H1 (cell line): ENCODE measurements at regions not wholly inside any gene's neighbourhood (a gene's known extent, or its start where the extent isn't known, plus 50 kb on each side); places are given as distances from the start of the nearest gene placed in this dataset.

Experiments used
- CTCF ChIA-PET: fragments of 300-600 bp; sonication (Branson Sonifier 250); formaldehyde crosslinking; loops from one replicate; lab custom pipeline; 2021; ENCODE audit not compliant: partially characterized antibody; lab: Charles Lee
- POLR2A ChIA-PET: fragments of 300-600 bp; sonication (Branson Sonifier 250); formaldehyde crosslinking; loops from one replicate; lab custom pipeline; 2021; ENCODE audit warnings: inconsistent platforms; ENCODE audit not compliant: partially characterized antibody; lab: Charles Lee
- DNase-seq, 2 experiments: peaks; one replicate each; pipeline versions ENCODE4 v3.0.0 to v3.0.0-alpha.2; 2010 to 2022; ENCODE audit warnings: low spot score in 2 of 2, low read depth in 1 of 2, mixed read lengths in 1 of 2
- FAIRE-seq: peaks from 2 replicates; lab custom pipeline; 2011; peaks lifted over from hg19 to GRCh38; lab: Jason Lieb, UNC
- H2AFZ ChIP-seq: 2 replicates; pipeline ENCODE4 v1.8.1; 2012; ENCODE audit warnings: low read length, inconsistent platforms
- H2AK5ac ChIP-seq: 2 replicates; pipeline ENCODE4 v1.6.1; 2013; ENCODE audit warnings: low read depth, low read length
- H2BK120ac ChIP-seq: replicated peaks from 2 replicates; pipeline ENCODE3; 2013; ENCODE audit warnings: low read depth, low read length, inconsistent platforms
- H2BK12ac ChIP-seq: 2 replicates; pipeline ENCODE4 v1.6.1; 2013; ENCODE audit warnings: low read depth, low read length
- H2BK15ac ChIP-seq: 2 replicates; pipeline ENCODE4 v1.6.1; 2013; ENCODE audit warnings: low read length
- H2BK20ac ChIP-seq: 2 replicates; pipeline ENCODE4 v1.6.1; 2013; ENCODE audit warnings: low read length
- H2BK5ac ChIP-seq: 2 replicates; pipeline ENCODE4 v1.6.1; 2013; ENCODE audit warnings: low read depth, low read length
- H3K14ac ChIP-seq: 2 replicates; pipeline ENCODE4 v1.6.1; 2013; ENCODE audit warnings: inconsistent platforms; ENCODE audit not compliant: insufficient read length
- H3K18ac ChIP-seq: 2 replicates; pipeline ENCODE4 v1.6.1; 2013; ENCODE audit warnings: low read length; ENCODE audit errors: extremely low read depth
- H3K23ac ChIP-seq: 2 replicates; pipeline ENCODE4 v1.6.1; 2013; ENCODE audit warnings: inconsistent platforms; ENCODE audit not compliant: insufficient read length
- H3K23me2 ChIP-seq: 2 replicates; pipeline ENCODE4 v1.6.1; 2013; ENCODE audit warnings: low read depth, low read length
- H3K27ac ChIP-seq: 2 replicates; pipeline ENCODE4 v1.6.1; 2011; ENCODE audit warnings: low read depth, low read length, inconsistent platforms
- H3K27me3 ChIP-seq, 4 experiments: replicated peaks in 1 of 4; 1 replicate in 1 of 4; 2 replicates in 3 of 4; pipeline versions ENCODE4 v1.6.1 to v1.8.1; 2011 to 2013; ENCODE audit warnings: low read length in 3 of 4, mild to moderate bottlenecking in 3 of 4, inconsistent platforms in 2 of 4, mixed read lengths in 2 of 4, moderate library complexity in 1 of 4; ENCODE audit not compliant: control insufficient read depth in 3 of 4, insufficient read depth in 3 of 4; ENCODE audit errors: extremely low read depth in 1 of 4
- H3K36me3 ChIP-seq, 4 experiments: 2 replicates each; pipeline versions ENCODE4 v1.6.1 to v1.8.1; 2011 to 2013; ENCODE audit warnings: mild to moderate bottlenecking in 4 of 4, low read length in 3 of 4, moderate library complexity in 2 of 4, control low read depth in 1 of 4, inconsistent platforms in 1 of 4; ENCODE audit not compliant: insufficient read depth in 4 of 4, control insufficient read depth in 2 of 4
- H3K4ac ChIP-seq: replicated peaks from 2 replicates; pipeline ENCODE3; 2013; ENCODE audit warnings: low read length, low read depth, mixed read lengths, inconsistent platforms; ENCODE audit not compliant: insufficient read length
- H3K4me1 ChIP-seq, 4 experiments: replicated peaks in 1 of 4; 1 replicate in 1 of 4; 2 replicates in 3 of 4; pipeline versions ENCODE4 v1.6.1 to v1.8.1; 2011 to 2013; ENCODE audit warnings: low read length in 3 of 4, inconsistent platforms in 2 of 4, mixed read lengths in 1 of 4; ENCODE audit not compliant: insufficient read depth in 4 of 4, control insufficient read depth in 3 of 4
- H3K4me2 ChIP-seq, 2 experiments: 2 replicates each; pipeline versions ENCODE4 v1.6.1 to v1.8.1; 2011 to 2013; ENCODE audit warnings: low read depth in 2 of 2, low read length in 2 of 2, control low read depth in 1 of 2, inconsistent platforms in 1 of 2, mild to moderate bottlenecking in 1 of 2; ENCODE audit not compliant: insufficient read depth in 1 of 2
- H3K4me3 ChIP-seq, 4 experiments: fragments of 200-600, 300-600 bp in 1 of 4; sonication (generic), shearing (Covaris generic), sonication (Bioruptor Twin) in 1 of 4; 2 replicates each; pipeline versions ENCODE4 v1.5.1 to v1.8.1; 2011 to 2016; ENCODE audit warnings: low read length in 4 of 4, low read depth in 3 of 4, control low read depth in 2 of 4, inconsistent platforms in 2 of 4, mild to moderate bottlenecking in 2 of 4, mixed read lengths in 1 of 4, moderate library complexity in 1 of 4; ENCODE audit not compliant: insufficient read depth in 2 of 4; ENCODE audit errors: extremely low read depth in 1 of 4
- H3K56ac ChIP-seq: replicated peaks from 2 replicates; pipeline ENCODE3; 2013; ENCODE audit warnings: low read depth, mild to moderate bottlenecking, mixed read lengths, low read length, inconsistent platforms; ENCODE audit not compliant: insufficient read length
- H3K79me1 ChIP-seq: 2 replicates; pipeline ENCODE4 v1.6.1; 2013; ENCODE audit warnings: low read depth, low read length, control low read depth
- H3K79me2 ChIP-seq, 2 experiments: 2 replicates each; pipeline versions ENCODE4 v1.6.1 to v1.8.1; 2012 to 2013; ENCODE audit warnings: low read length in 2 of 2, mild to moderate bottlenecking in 2 of 2, inconsistent platforms in 1 of 2; ENCODE audit not compliant: insufficient read depth in 2 of 2, control insufficient read depth in 1 of 2
- H3K9ac ChIP-seq, 4 experiments: replicated peaks in 1 of 4; 1 replicate in 1 of 4; 2 replicates in 3 of 4; pipeline versions ENCODE4 v1.6.1 to v1.8.1; 2011 to 2013; ENCODE audit warnings: low read depth in 3 of 4, low read length in 3 of 4, control low read depth in 2 of 4, mild to moderate bottlenecking in 2 of 4, moderate library complexity in 2 of 4, inconsistent platforms in 1 of 4; ENCODE audit errors: extremely low read depth in 1 of 4
- H3K9me3 ChIP-seq, 2 experiments: 2 replicates each; pipeline versions ENCODE4 v1.6.1 to v1.8.1; 2012 to 2013; ENCODE audit warnings: mild to moderate bottlenecking in 2 of 2, moderate library complexity in 2 of 2, control low read depth in 1 of 2, inconsistent platforms in 1 of 2, low read depth in 1 of 2, low read length in 1 of 2, mixed read lengths in 1 of 2; ENCODE audit not compliant: insufficient read depth in 2 of 2
- H4K20me1 ChIP-seq, 2 experiments: replicated peaks in 1 of 2; 2 replicates each; pipeline versions ENCODE3 to v1.8.1; 2011 to 2013; ENCODE audit warnings: inconsistent platforms in 2 of 2, low read length in 2 of 2, mild to moderate bottlenecking in 1 of 2; ENCODE audit not compliant: insufficient read depth in 2 of 2, control insufficient read depth in 1 of 2
- H4K5ac ChIP-seq: 2 replicates; pipeline ENCODE4 v1.6.1; 2013; ENCODE audit warnings: low read length, low read depth, mixed read lengths, inconsistent platforms; ENCODE audit not compliant: insufficient read length
- H4K8ac ChIP-seq: 2 replicates; pipeline ENCODE4 v1.8.0; 2013; ENCODE audit warnings: mild to moderate bottlenecking, moderate library complexity, low read length, inconsistent platforms; ENCODE audit not compliant: insufficient read depth; ENCODE audit errors: extremely low read depth
- H4K91ac ChIP-seq: replicated peaks from 2 replicates; pipeline ENCODE3; 2013; ENCODE audit warnings: low read length, mixed read lengths, inconsistent platforms; ENCODE audit not compliant: insufficient read length
- ASH2L ChIP-seq: fragments of 200-600, 300-600 bp; sonication (generic); IDR thresholded peaks from one replicate; pipeline ENCODE4 v1.7.1; 2017; ENCODE audit warnings: low read length
- ATF2 ChIP-seq: IDR thresholded peaks from 2 replicates; pipeline ENCODE4 v1.6.1; 2012; ENCODE audit warnings: low read length, inconsistent platforms
- BACH1 ChIP-seq: IDR thresholded peaks from 2 replicates; pipeline ENCODE4 v1.6.1; 2012; ENCODE audit warnings: low read length, improper control_type of control experiment
- CBX5 ChIP-seq: fragments of 300-800, 300-1000 bp; sonication (generic); IDR thresholded peaks from 2 replicates; pipeline ENCODE4 v1.7.1; 2016; ENCODE audit warnings: antibody characterized with exemption, low read length, low read depth
- CREB1 ChIP-seq: IDR thresholded peaks from 2 replicates; pipeline ENCODE4 v1.6.1; 2012; ENCODE audit warnings: inconsistent platforms
- JUND ChIP-seq: IDR thresholded peaks from 2 replicates; pipeline ENCODE4 v1.6.1; 2011; ENCODE audit warnings: mild to moderate bottlenecking, improper control_type of control experiment, low read length
- KDM5A ChIP-seq: fragments of 200-600 bp; IDR thresholded peaks from 2 replicates; pipeline ENCODE4 v1.7.1; 2012; ENCODE audit warnings: mild to moderate bottlenecking, low read length, inconsistent platforms, mixed read lengths
- MAFK ChIP-seq: IDR thresholded peaks from 2 replicates; pipeline ENCODE4 v1.6.1; 2012; ENCODE audit warnings: low read depth, mild to moderate bottlenecking, improper control_type of control experiment, low read length
- NRF1 ChIP-seq: IDR thresholded peaks from 2 replicates; pipeline ENCODE4 v1.6.1; 2011; ENCODE audit warnings: mild to moderate bottlenecking, low read depth, low read length, improper control_type of control experiment
- RFX5 ChIP-seq: IDR thresholded peaks from 2 replicates; pipeline ENCODE4 v1.6.1; 2011; ENCODE audit warnings: low read depth, low read length, improper control_type of control experiment, borderline replicate concordance
- RNF2 ChIP-seq: fragments of 200-900, 300-1000 bp; sonication (generic); IDR thresholded peaks from 2 replicates; pipeline ENCODE4 v1.7.1; 2016; ENCODE audit warnings: borderline replicate concordance, low read depth, mild to moderate bottlenecking, antibody characterized with exemption, low read length; ENCODE audit not compliant: poor library complexity, severe bottlenecking; ENCODE audit errors: missing control alignments
- SAP30 ChIP-seq: fragments of 300-600 bp; sonication (generic); IDR thresholded peaks from 2 replicates; pipeline ENCODE4 v1.7.1; 2012; ENCODE audit warnings: low read length, moderate library complexity, mild to moderate bottlenecking, inconsistent platforms; ENCODE audit not compliant: insufficient read depth, insufficient replicate concordance
- SIRT6 ChIP-seq: IDR thresholded peaks from one replicate; pipeline ENCODE4 v1.7.1; 2012; ENCODE audit warnings: low read length, inconsistent platforms
- SP2 ChIP-seq: IDR thresholded peaks from 2 replicates; pipeline ENCODE4 v1.6.1; 2012; ENCODE audit warnings: mild to moderate bottlenecking, low read length, inconsistent platforms
- SP4 ChIP-seq: IDR thresholded peaks from 2 replicates; pipeline ENCODE4 v1.6.1; 2012; ENCODE audit warnings: low read length, inconsistent platforms
- TCF12 ChIP-seq: IDR thresholded peaks from 2 replicates; pipeline ENCODE4 v1.6.1; 2011; ENCODE audit warnings: low read depth, mild to moderate bottlenecking, low read length

GRCh38 chr7:35399216-35399615, 145.3 kb upstream of the TBX20 start:
- H4K20me1 ChIP-seq: no peaks in the 10 kb centered on the region
- no peaks in the 10 kb centered on the region for H3K36me3 ChIP-seq
- no peak overlapping the region for H4K5ac ChIP-seq
- H2BK12ac ChIP-seq: no peak overlapping the region
- CTCF ChIA-PET: no interaction called here
- H3K79me2 ChIP-seq: no peaks in the 10 kb centered on the region
- no peak overlapping the region for H3K56ac ChIP-seq
- no peaks in the 10 kb centered on the region for H3K79me1 ChIP-seq
- no peaks in the 10 kb centered on the region for H3K4me1 ChIP-seq
- no peak overlapping the region for H2BK120ac ChIP-seq
- no peak overlapping the region for H2BK15ac ChIP-seq
- FAIRE-seq (no peak), DNase-seq (no peak)
- no peak overlapping the region for H2BK5ac ChIP-seq
- no peak overlapping the region for H4K91ac ChIP-seq
- no peak overlapping the region for H3K27ac ChIP-seq
- POLR2A ChIA-PET: no interaction called here
- no peak overlapping the region for H3K18ac ChIP-seq
- H2AFZ ChIP-seq: no peak overlapping the region
- H3K9me3 ChIP-seq: no peaks in the 10 kb centered on the region
- H3K14ac ChIP-seq: no peak overlapping the region
- H3K4me2 ChIP-seq: no peak overlapping the region
- no peak overlapping the region for H3K9ac ChIP-seq
- no peaks in the 10 kb centered on the region for H3K23me2 ChIP-seq
- H2BK20ac ChIP-seq: no peak overlapping the region
- H2AK5ac ChIP-seq: no peak overlapping the region
- no peak overlapping the region for H3K4me3 ChIP-seq
- H3K4ac ChIP-seq: no peak overlapping the region
- H3K23ac ChIP-seq: no peak overlapping the region
- no peaks in the 10 kb centered on the region for H3K27me3 ChIP-seq
- H4K8ac ChIP-seq: no peak overlapping the region
- TF ChIP-seq SIRT6: no peak
- TF ChIP-seq ATF2: no peak
- no peak for TF ChIP-seq RFX5
- no peak for TF ChIP-seq ASH2L
- TF ChIP-seq BACH1: no peak
- TF ChIP-seq CREB1: no peak
- TF ChIP-seq CBX5: no peak
- TF ChIP-seq KDM5A: no peak
- no peak for TF ChIP-seq SAP30
- TF ChIP-seq JUND: no peak
- no peak for TF ChIP-seq TCF12
- TF ChIP-seq RNF2: no peak
- TF ChIP-seq SP4: no peak
- TF ChIP-seq SP2: no peak
- no peak for TF ChIP-seq MAFK
- TF ChIP-seq NRF1: no peak
